Transverse colon (tissue), 4 donors: ENCODE measurements at regions not wholly inside any gene's neighbourhood (a gene's known extent, or its start where the extent isn't known, plus 50 kb on each side); places are given as distances from the start of the nearest gene placed in this dataset.

Experiments
- DNase-seq: peaks from one replicate; pipeline ENCODE4 v3.0.0-alpha.2; 2019
- H3K27ac ChIP-seq, 4 donors: fragments of 200-600 bp; sonication (generic); 2 replicates each; pipeline ENCODE4 v1.5.1; 2016 to 2018; ENCODE audit warnings: inconsistent platforms in 4 of 4
- H3K27me3 ChIP-seq: fragments of 200-600 bp; sonication (generic); 2 replicates; pipeline ENCODE4 v1.5.1; 2017; ENCODE audit warnings: inconsistent platforms
- H3K36me3 ChIP-seq, 4 donors: fragments of 200-600 bp; sonication (generic); 2 replicates each; pipeline ENCODE4 v1.5.1; 2017 to 2019; ENCODE audit warnings: inconsistent platforms in 4 of 4
- H3K4me1 ChIP-seq, 4 donors: fragments of 200-600 bp; sonication (generic); 2 replicates each; pipeline ENCODE4 v1.5.1; 2017 to 2020; ENCODE audit warnings: inconsistent platforms in 4 of 4
- H3K4me3 ChIP-seq, 4 donors: fragments of 200-600 bp; sonication (generic); 1 replicate in 1 of 4; 2 replicates in 3 of 4; pipeline versions ENCODE4 v1.5.1 to v1.6.1; 2017 to 2019; ENCODE audit warnings: inconsistent platforms in 4 of 4
- H3K9me3 ChIP-seq, 2 donors: fragments of 200-600 bp; sonication (generic); 2 replicates each; pipeline ENCODE4 v1.5.1; 2017 to 2019; ENCODE audit warnings: inconsistent platforms in 2 of 2
- CTCF ChIP-seq, 5 experiments: fragments of 200-600 bp in 3 of 5; fragments of 450-650 bp in 2 of 5; sonication (generic) in 3 of 5; IDR thresholded peaks; 1 replicate in 2 of 5; 2 replicates in 3 of 5; pipeline ENCODE4 v1.5.1; 2016 to 2017; ENCODE audit warnings: antibody characterized with exemption in 5 of 5, inconsistent platforms in 3 of 5, mild to moderate bottlenecking in 2 of 5, moderate library complexity in 1 of 5
- EP300 ChIP-seq: sonication (generic); formaldehyde crosslinking; IDR thresholded peaks from one replicate; pipeline ENCODE4 v1.6.1; 2017; ENCODE audit warnings: antibody characterized with exemption, low read depth
- POLR2A ChIP-seq: fragments of 450-650 bp; IDR thresholded peaks from one replicate; pipeline ENCODE4 v1.6.1; 2016; ENCODE audit warnings: antibody characterized with exemption, mild to moderate bottlenecking, moderate library complexity
- POLR2AphosphoS5 ChIP-seq, 3 donors: sonication (generic); formaldehyde crosslinking; IDR thresholded peaks; one replicate each; pipeline ENCODE4 v1.6.1; 2016; ENCODE audit warnings: antibody characterized with exemption in 3 of 3
- WGBS, 2 donors: methylation state at CpG; one replicate each; pipeline ENCODE4 v1.1.5; 2018; ENCODE audit warnings: low coverage in 1 of 2; 5-methylcytosine and 5-hydroxymethylcytosine counted together
- in situ Hi-C, 4 donors: fragments of 200-750 bp; cut with MboI; loops; one replicate each; pipeline versions ENCODE4 v1.15.0 to v1.15.1; 2017; ENCODE audit warnings: low sequenced_read_pairs in 3 of 4, low pct_ligation_motif_present in 1 of 4, low pct_unique_long_range_greater_than_20kb in 1 of 4
- intact Hi-C: fragments of 100-400 bp; cut with DNase I; formaldehyde crosslinking; loops from one replicate; pipeline ENCODE4 v1.15.1; 2023; ENCODE audit warnings: low total_unique reads

DNA sequence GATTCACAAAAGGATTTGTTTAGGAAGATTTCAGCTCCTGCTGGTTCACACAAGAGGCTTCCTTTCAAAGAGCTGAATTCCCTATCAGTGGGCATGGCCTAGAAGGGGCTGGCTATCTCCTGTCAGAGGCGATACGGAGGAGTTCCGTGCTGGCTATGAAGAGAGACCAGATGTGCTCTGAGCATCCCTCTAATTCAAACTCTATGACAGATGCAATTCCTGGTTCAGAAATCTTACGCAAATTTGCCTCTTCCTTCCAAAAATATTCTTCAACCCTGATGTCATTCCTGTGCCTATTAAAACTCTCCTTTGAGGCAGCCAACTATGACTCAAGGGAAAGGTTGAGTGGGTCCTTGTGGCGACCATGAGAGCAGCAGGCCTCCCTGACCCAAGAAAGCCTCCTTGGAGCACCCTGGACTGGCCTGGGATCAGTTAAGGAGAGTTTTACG is 139.3 kb upstream of the HES1 start:
- intact Hi-C loops (loop anchor here (10.0 kb wide), 1 partner anchor 138 kb away; the partner anchor contains the start of gene HES1), in situ Hi-C loops (loop anchor here in 2 of 4 donors (25.0 kb wide), 2 partner anchors 209 to 316 kb away; no protein-coding TSS in a partner anchor)
- Histone ChIP-seq H3K27ac (peak overlapping the region in 1 of 4 donors; percentile 44), H3K27me3 (no peaks in the 10 kb centered on the region), H3K4me3 (no peak overlapping the region), H3K36me3 (no peaks in the 10 kb centered on the region), H3K4me1 (peaks cover 9 to 17% (median 17%) of the 10 kb centered on the region in 4 donors), H3K9me3 (no peaks in the 10 kb centered on the region)
- no peak for TF ChIP-seq EP300
- TF ChIP-seq POLR2A = no peak
- no peak for TF ChIP-seq CTCF (IDR thresholded peaks at IDR 0.05)
- no peak for DNase-seq
- 85 to 95% methylated on average over 4 to 6 of the region's 6 CpGs for WGBS, 2 donors

DNA sequence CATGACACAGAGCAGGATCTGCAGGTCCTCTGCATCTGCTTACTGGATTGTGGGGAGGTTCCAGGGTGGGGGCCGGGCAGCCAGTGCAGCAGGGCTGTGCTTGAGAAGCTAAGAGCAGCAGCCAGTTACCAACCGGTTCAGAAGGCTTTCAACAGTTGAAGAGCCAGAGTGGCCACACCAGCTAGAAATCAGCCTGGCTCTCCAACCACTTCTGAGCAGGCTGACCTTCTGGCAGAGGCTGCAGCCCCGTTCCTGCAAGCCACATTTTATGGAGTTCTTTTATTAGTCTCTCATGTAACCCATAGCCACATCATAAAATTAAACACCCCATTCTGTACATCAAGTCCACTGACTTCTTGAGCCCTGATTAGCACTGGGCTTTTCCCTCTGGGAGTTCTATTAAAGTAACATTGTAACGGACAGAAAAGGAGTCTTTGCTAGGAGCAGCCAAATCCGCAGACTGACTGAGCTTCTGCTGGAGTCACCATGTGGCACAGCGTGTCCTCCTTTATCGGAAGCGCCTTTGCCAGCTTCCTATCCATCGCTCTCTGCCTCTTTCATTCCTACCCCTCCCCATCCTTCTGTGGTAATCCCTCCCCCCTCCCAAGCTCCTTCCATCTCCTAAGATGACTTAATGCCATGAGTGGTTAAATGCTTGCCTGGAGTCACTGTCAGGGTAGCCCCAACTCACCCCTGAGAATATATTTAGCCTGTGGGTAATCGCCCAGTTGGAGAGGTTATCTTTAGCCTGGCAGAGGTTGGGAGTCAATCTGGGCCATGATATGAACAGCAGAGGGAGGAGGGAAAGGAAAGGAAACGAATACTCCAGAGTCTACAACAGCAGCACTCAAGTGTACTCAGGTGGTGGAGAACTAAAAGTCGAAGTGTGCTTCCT is 138.5 kb upstream of the HES1 start:
- Histone ChIP-seq H3K27me3 (no peaks in the 10 kb centered on the region), H3K4me3 (no peak overlapping the region), H3K4me1 (peaks cover 9 to 23% (median 17%) of the 10 kb centered on the region in 4 donors), H3K27ac (peak overlapping the region in 3 of 4 donors; percentile 19 to 55 (median 44)), H3K36me3 (no peaks in the 10 kb centered on the region), H3K9me3 (no peaks in the 10 kb centered on the region)
- intact Hi-C loops = loop anchor here (10.0 kb wide), 1 partner anchor 137 kb away; the partner anchor contains the start of gene HES1
- no peak for DNase-seq
- WGBS, 2 donors = 51% methylated on average over 12 of the region's 12 CpGs; no CpG with 5 or more reads in 1 of the 2 donors
- in situ Hi-C loops = loop anchor here in 2 of 4 donors (25.0 kb wide), 2 partner anchors 210 to 315 kb away; no protein-coding TSS in a partner anchor
- TF ChIP-seq POLR2A = no peak
- TF ChIP-seq CTCF (IDR thresholded peaks at IDR 0.05) = no peak
- no peak for TF ChIP-seq POLR2AphosphoS5 (IDR thresholded peaks at IDR 0.05)
- TF ChIP-seq EP300 = no peak

GRCh38 chr3:193998123-193998448 is 137.9 kb upstream of the HES1 start:
- TF ChIP-seq POLR2AphosphoS5 (IDR thresholded peaks at IDR 0.05) (no peak), POLR2A (no peak), CTCF (IDR thresholded peaks at IDR 0.05) (no peak), EP300 (no peak)
- in situ Hi-C loops = loop anchor here in 2 of 4 donors (25.0 kb wide), 2 partner anchors 211 to 314 kb away; no protein-coding TSS in a partner anchor

DNA sequence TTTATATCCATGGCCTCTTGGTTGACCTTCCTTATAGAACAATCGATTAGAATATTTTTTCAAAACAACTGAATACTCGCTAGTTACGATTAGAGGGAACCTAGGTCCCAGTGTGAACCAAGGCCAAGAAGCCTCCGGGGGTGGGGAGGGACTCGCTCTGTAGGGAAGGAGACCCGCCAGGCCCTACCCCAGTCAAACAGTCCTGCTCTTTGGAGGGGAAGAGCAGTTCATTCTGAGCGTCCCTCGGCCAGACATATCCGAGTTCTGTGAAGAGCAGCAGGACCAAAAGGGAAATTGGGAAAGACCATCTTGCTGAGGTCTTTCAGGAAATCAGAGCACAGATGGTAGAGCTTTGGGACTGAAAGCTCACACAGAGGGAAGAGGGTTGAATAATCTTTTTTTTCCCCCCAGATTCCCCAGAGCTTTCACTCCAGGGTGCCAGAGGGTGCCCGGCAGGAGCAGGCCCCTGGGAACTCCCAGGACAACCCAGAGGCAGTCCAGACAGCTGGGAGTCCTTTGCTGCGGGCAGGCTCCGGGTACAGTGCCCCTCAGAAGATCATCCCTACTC is 137.2 kb upstream of the HES1 start:
- Histone ChIP-seq H3K27me3 (no peaks in the 10 kb centered on the region), H3K27ac (no peak overlapping the region), H3K36me3 (no peaks in the 10 kb centered on the region), H3K9me3 (no peaks in the 10 kb centered on the region), H3K4me3 (no peak overlapping the region), H3K4me1 (peaks cover 18 to 34% (median 25%) of the 10 kb centered on the region in 4 donors)
- in situ Hi-C loops (loop anchor here in 2 of 4 donors (25.0 kb wide), 2 partner anchors 211 to 314 kb away; no protein-coding TSS in a partner anchor), intact Hi-C loops (loop anchor here (10.0 kb wide), 1 partner anchor 136 kb away; the partner anchor contains the start of gene HES1)
- TF ChIP-seq CTCF (IDR thresholded peaks at IDR 0.05) = no peak
- TF ChIP-seq POLR2AphosphoS5 (IDR thresholded peaks at IDR 0.05) = no peak
- TF ChIP-seq EP300 = no peak
- no peak for TF ChIP-seq POLR2A
- WGBS, 2 donors = 93 to 95% methylated on average over 12 of the region's 12 CpGs
- DNase-seq = no peak

More at GRCh38 chr3:193998123-193998448, 137.9 kb upstream of the HES1 start:
- intact Hi-C loops = loop anchor here (10.0 kb wide), 1 partner anchor 137 kb away; the partner anchor contains the start of gene HES1
- peak overlapping the region in 3 of 4 donors; percentile 19 to 55 (median 44) for H3K27ac ChIP-seq
- no peaks in the 10 kb centered on the region for H3K9me3 ChIP-seq
- H3K4me1 ChIP-seq = peaks cover 15 to 29% (median 20%) of the 10 kb centered on the region in 4 donors
- 38% methylated on average over 1 of the region's 1 CpG; no CpG with 5 or more reads in 1 of the 2 donors for WGBS, 2 donors
- H3K36me3 ChIP-seq = no peaks in the 10 kb centered on the region
- no peaks in the 10 kb centered on the region for H3K27me3 ChIP-seq
- H3K4me3 ChIP-seq = no peak overlapping the region
- DNase-seq = no peak
